ENCODE measurements at regions not wholly inside any gene's neighbourhood (a gene's known extent, or its start where the extent isn't known, plus 50 kb on each side); places are given as distances from the start of the nearest gene placed in this dataset.
A peak's percentile ranks its signal among the peaks of the same experiment; 100 is the strongest.

GRCh38 chr3:176430244-176431037 is 766.8 kb downstream of the TBL1XR1 start:
- DNase-seq (ENCODE audit: low spot score): peak; percentile 62

- no peak for DNase-seq (ENCODE audit: low spot score)
These were observed 768.7 kb downstream of the TBL1XR1 start for GRCh38 chr3:176428552-176428951.

- DNase-seq (ENCODE audit: low spot score): no peak
These were observed 770.9 kb downstream of the TBL1XR1 start for GRCh38 chr3:176426371-176426770.

GRCh38 chr3:176416870-176417269 is 780.4 kb downstream of the TBL1XR1 start:
- DNase-seq (ENCODE audit: low spot score): no peak

- no peak for DNase-seq (ENCODE audit: low spot score)
These were observed 781.5 kb downstream of the TBL1XR1 start for GRCh38 chr3:176415661-176416295.

- no peak for DNase-seq (ENCODE audit: low spot score)
These were observed 784.5 kb downstream of the TBL1XR1 start for GRCh38 chr3:176412771-176413170.

- no peak for DNase-seq (ENCODE audit: low spot score)
These were observed 793.8 kb downstream of the TBL1XR1 start for GRCh38 chr3:176403531-176403930.

GRCh38 chr3:176401211-176401610 is 796.1 kb downstream of the TBL1XR1 start:
- no peak for DNase-seq (ENCODE audit: low spot score)

GRCh38 chr3:176399193-176399592 is 798.1 kb downstream of the TBL1XR1 start:
- DNase-seq (ENCODE audit: low spot score): no peak

GRCh38 chr3:176395240-176395639 is 802.0 kb downstream of the TBL1XR1 start:
- no peak for DNase-seq (ENCODE audit: low spot score)

GRCh38 chr3:176378789-176379188 is 818.5 kb downstream of the TBL1XR1 start:
- DNase-seq (ENCODE audit: low spot score): no peak

GRCh38 chr3:176376531-176376930 is 820.8 kb downstream of the TBL1XR1 start:
- DNase-seq (ENCODE audit: low spot score): no peak

- no peak for DNase-seq (ENCODE audit: low spot score)
These were observed 821.8 kb downstream of the TBL1XR1 start for GRCh38 chr3:176375519-176375918.

GRCh38 chr3:176362191-176362731 is 835.0 kb downstream of the TBL1XR1 start:
- DNase-seq (ENCODE audit: low spot score): no peak

GRCh38 chr3:176359211-176359610 is 838.1 kb downstream of the TBL1XR1 start:
- DNase-seq (ENCODE audit: low spot score): no peak

GRCh38 chr3:176357891-176358290 is 839.4 kb downstream of the TBL1XR1 start:
- DNase-seq (ENCODE audit: low spot score): no peak

GRCh38 chr3:176354843-176355242 is 842.4 kb downstream of the TBL1XR1 start:
- no peak for DNase-seq (ENCODE audit: low spot score)

- DNase-seq (ENCODE audit: low spot score): peak; percentile 7
These were observed 844.5 kb downstream of the TBL1XR1 start for GRCh38 chr3:176352716-176353334.

GRCh38 chr3:176351408-176351807 is 845.9 kb downstream of the TBL1XR1 start:
- DNase-seq (ENCODE audit: low spot score): peak; percentile 63

- no peak for DNase-seq (ENCODE audit: low spot score)
These were observed 847.6 kb downstream of the TBL1XR1 start for GRCh38 chr3:176349706-176350105.

- no peak for DNase-seq (ENCODE audit: low spot score)
These were observed 849.7 kb downstream of the TBL1XR1 start for GRCh38 chr3:176347424-176348146.

GRCh38 chr3:176341963-176342362 is 855.3 kb downstream of the TBL1XR1 start:
- no peak for DNase-seq (ENCODE audit: low spot score)
